ENCODE measurements at regions not wholly inside any gene's neighbourhood (a gene's known extent, or its start where the extent isn't known, plus 50 kb on each side); places are given as distances from the start of the nearest gene placed in this dataset.

DNA sequence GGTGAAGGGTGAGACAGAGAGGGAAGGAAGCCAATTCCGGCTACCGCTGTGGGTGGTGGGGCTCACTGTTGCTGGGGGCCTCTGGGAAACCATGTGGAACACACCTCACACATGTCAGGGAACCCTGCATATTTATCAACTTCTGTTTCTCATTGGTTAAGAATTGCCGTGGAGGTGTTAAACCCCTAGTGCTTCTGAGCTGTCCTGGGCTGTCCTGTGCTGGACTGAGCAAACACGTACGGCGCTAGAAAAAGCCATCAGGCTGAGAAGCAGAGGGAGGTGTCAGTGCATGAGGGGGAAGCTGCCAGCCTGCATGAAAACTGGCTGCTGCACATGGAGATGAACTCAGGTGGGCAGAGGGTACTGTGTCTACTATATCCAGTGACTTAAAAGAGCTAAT is 103.9 kb upstream of the JAG1 start:
- Histone ChIP-seq H3K36me3 (no peaks in the 10 kb centered on the region), H3K27ac (no peak overlapping the region), H3K4me3 (no peak overlapping the region), H3K27me3 (no peaks in the 10 kb centered on the region), H3K9me3 (no peaks in the 10 kb centered on the region), H3K4me1 (no peaks in the 10 kb centered on the region)
- ATAC-seq (no peak), DNase-seq (no peak)
- intact Hi-C loops (cut with DNase I), result no loop called here
- TF ChIP-seq, protein P1, sequence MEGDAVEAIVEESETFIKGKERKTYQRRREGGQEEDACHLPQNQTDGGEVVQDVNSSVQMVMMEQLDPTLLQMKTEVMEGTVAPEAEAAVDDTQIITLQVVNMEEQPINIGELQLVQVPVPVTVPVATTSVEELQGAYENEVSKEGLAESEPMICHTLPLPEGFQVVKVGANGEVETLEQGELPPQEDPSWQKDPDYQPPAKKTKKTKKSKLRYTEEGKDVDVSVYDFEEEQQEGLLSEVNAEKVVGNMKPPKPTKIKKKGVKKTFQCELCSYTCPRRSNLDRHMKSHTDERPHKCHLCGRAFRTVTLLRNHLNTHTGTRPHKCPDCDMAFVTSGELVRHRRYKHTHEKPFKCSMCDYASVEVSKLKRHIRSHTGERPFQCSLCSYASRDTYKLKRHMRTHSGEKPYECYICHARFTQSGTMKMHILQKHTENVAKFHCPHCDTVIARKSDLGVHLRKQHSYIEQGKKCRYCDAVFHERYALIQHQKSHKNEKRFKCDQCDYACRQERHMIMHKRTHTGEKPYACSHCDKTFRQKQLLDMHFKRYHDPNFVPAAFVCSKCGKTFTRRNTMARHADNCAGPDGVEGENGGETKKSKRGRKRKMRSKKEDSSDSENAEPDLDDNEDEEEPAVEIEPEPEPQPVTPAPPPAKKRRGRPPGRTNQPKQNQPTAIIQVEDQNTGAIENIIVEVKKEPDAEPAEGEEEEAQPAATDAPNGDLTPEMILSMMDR (IDR thresholded peaks at IDR 0.05), result no peak

DNA sequence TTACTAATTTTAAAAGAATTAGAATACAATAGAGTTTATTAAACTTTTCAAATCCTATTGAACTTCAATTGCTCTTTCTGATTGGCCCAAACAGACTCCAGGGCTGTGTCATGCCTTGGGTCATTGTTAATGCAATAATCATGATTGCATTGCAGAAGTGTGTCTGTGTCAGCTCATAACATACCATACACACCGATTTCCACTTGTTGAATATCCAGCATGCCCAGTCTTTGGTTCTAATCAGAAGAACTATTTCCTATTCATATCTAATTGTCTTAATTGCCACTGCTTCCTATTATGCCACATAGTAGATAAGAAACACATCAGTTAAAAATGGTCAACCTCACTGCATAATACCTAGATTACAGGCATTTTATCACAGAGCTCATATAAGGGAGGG is 106.1 kb upstream of the JAG1 start:
- Histone ChIP-seq H3K9me3 (no peaks in the 10 kb centered on the region), H3K27me3 (no peaks in the 10 kb centered on the region), H3K27ac (no peak overlapping the region), H3K4me3 (no peak overlapping the region), H3K36me3 (no peaks in the 10 kb centered on the region), H3K4me1 (peaks cover 0 to 7% of the 10 kb centered on the region in 2 donors)
- DNase-seq (no peak), ATAC-seq (no peak)
- TF ChIP-seq, protein P1 (IDR thresholded peaks at IDR 0.05), result no peak
- intact Hi-C loops (cut with DNase I), result no loop called here

- Histone ChIP-seq H3K4me3 (no peak overlapping the region), H3K36me3 (no peaks in the 10 kb centered on the region), H3K4me1 (peaks cover 0 to 7% of the 10 kb centered on the region in 2 donors), H3K9me3 (no peaks in the 10 kb centered on the region), H3K27me3 (no peaks in the 10 kb centered on the region), H3K27ac (no peak overlapping the region)
- intact Hi-C loops (cut with DNase I), result no loop called here
- ATAC-seq, result no peak
- DNase-seq, result no peak
- TF ChIP-seq, protein P1 (IDR thresholded peaks at IDR 0.05), result no peak
These were observed 107.1 kb upstream of the JAG1 start for GRCh38 chr20:10780901-10781300.

DNA sequence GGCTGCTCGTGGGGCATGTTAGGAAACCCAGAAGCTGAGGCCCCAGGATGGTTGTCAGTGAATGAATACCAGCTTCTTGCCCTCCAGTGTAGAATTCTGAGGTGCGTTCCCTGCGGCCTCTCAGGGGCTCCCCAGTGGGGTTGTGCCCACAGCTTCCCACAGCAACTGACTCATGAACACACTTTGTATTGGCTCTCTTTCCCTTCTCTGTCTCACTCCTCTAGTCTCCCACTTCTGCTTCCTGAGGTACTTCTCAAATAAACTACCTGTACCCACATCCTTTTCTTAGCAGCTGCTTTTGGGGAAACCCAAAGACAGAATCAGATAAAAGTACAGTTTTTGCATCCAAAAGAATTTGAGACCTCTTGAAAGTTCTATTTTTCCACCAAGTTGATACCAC is 107.7 kb upstream of the JAG1 start:
- DNase-seq (no peak), ATAC-seq (no peak)
- Histone ChIP-seq H3K4me3 (no peak overlapping the region), H3K4me1 (peaks cover 0 to 7% of the 10 kb centered on the region in 2 donors), H3K27me3 (no peaks in the 10 kb centered on the region), H3K27ac (no peak overlapping the region), H3K36me3 (no peaks in the 10 kb centered on the region), H3K9me3 (no peaks in the 10 kb centered on the region)
- intact Hi-C loops (cut with DNase I), result no loop called here
- TF ChIP-seq, protein P1 (IDR thresholded peaks at IDR 0.05), result no peak

GRCh38 chr20:10783707-10784553 is 110.1 kb upstream of the JAG1 start:
- ATAC-seq (no peak), DNase-seq (no peak)
- TF ChIP-seq, protein P1 (IDR thresholded peaks at IDR 0.05), result no peak
- no peaks in the 10 kb centered on the region for H3K27me3 ChIP-seq
- H3K4me1 ChIP-seq, result peaks cover 0 to 7% of the 10 kb centered on the region in 2 donors
- no peaks in the 10 kb centered on the region for H3K36me3 ChIP-seq
- H3K4me3 ChIP-seq, result no peak overlapping the region
- no peaks in the 10 kb centered on the region for H3K9me3 ChIP-seq
- intact Hi-C loops (cut with DNase I), result no loop called here
- no peak overlapping the region for H3K27ac ChIP-seq
